Endothelial cell of umbilical vein (primary cell): ENCODE measurements at regions not wholly inside any gene's neighbourhood (a gene's known extent, or its start where the extent isn't known, plus 50 kb on each side); places are given as distances from the start of the nearest gene placed in this dataset.

Experiments
- BruUV-seq: library from RNA; stranded (reverse); fragments of 400-500 nt; replicated peaks from 2 replicates; lab custom pipeline; 2021; lab: Mats Ljungman, UMichigan
- CTCF ChIA-PET: fragments of 300-600, 350-600 bp; sonication (Branson Sonifier 250); formaldehyde crosslinking; loops from one replicate; lab custom pipeline; 2021; ENCODE audit warnings: antibody characterized with exemption, inconsistent platforms; lab: Charles Lee
- POLR2A ChIA-PET: fragments of 300-600, 350-600 bp; sonication (Branson Sonifier 250); formaldehyde crosslinking; loops from one replicate; lab custom pipeline; 2021; ENCODE audit warnings: antibody characterized with exemption, inconsistent platforms; lab: Charles Lee
- DNase-seq: peaks from one replicate; pipeline ENCODE4 v3.0.0-alpha.2; 2011; ENCODE audit warnings: low read depth, low spot score
- FAIRE-seq: peaks from 2 replicates; lab custom pipeline; 2011; peaks lifted over from hg19 to GRCh38; lab: Jason Lieb, UNC
- H2AFZ ChIP-seq: 2 replicates; pipeline ENCODE4 v1.6.0; 2012; ENCODE audit warnings: low read depth, low read length, control low read depth, inconsistent platforms
- H3K27ac ChIP-seq: 2 replicates; pipeline ENCODE4 v1.5.1; 2011; ENCODE audit warnings: low read depth, mild to moderate bottlenecking, control low read depth, low read length, moderate library complexity; ENCODE audit not compliant: insufficient read depth
- H3K27me3 ChIP-seq, 2 experiments: 2 replicates each; pipeline versions ENCODE4 v1.6.0 to v1.6.1; 2011; ENCODE audit warnings: low read length in 2 of 2, mixed read lengths in 1 of 2; ENCODE audit not compliant: control insufficient read depth in 2 of 2, insufficient read depth in 2 of 2
- H3K36me3 ChIP-seq, 2 experiments: 2 replicates in 1 of 2; 3 replicates in 1 of 2; pipeline ENCODE4 v1.5.1; 2011; ENCODE audit warnings: low read length in 2 of 2, mild to moderate bottlenecking in 1 of 2, moderate library complexity in 1 of 2; ENCODE audit not compliant: control insufficient read depth in 2 of 2, insufficient read depth in 2 of 2; ENCODE audit errors: extremely low read depth in 1 of 2
- H3K4me1 ChIP-seq: 3 replicates; pipeline ENCODE4 v1.5.1; 2011; ENCODE audit warnings: mild to moderate bottlenecking, low read length; ENCODE audit not compliant: control insufficient read depth, insufficient read depth; ENCODE audit errors: extremely low read depth
- H3K4me2 ChIP-seq: 2 replicates; pipeline ENCODE4 v1.6.1; 2011; ENCODE audit warnings: low read length, control low read depth, mixed read lengths; ENCODE audit not compliant: insufficient read depth
- H3K4me3 ChIP-seq, 3 experiments: fragments of 200-600 bp in 1 of 3; sonication (generic), shearing (Covaris generic) in 1 of 3; replicated peaks in 1 of 3; 2 replicates each; pipeline ENCODE4 v1.5.1; 2011 to 2016; ENCODE audit warnings: control low read depth in 3 of 3, low read length in 3 of 3, mild to moderate bottlenecking in 2 of 3, inconsistent platforms in 1 of 3, low read depth in 1 of 3, moderate library complexity in 1 of 3; ENCODE audit not compliant: insufficient read depth in 1 of 3
- H3K79me2 ChIP-seq: 2 replicates; pipeline ENCODE4 v1.6.0; 2012; ENCODE audit warnings: low read length, inconsistent platforms; ENCODE audit not compliant: control insufficient read depth, insufficient read depth
- H3K9ac ChIP-seq: replicated peaks from 2 replicates; pipeline ENCODE3; 2011; ENCODE audit warnings: low read length, control low read depth; ENCODE audit not compliant: insufficient read depth; ENCODE audit errors: extremely low read depth
- H3K9me1 ChIP-seq: replicated peaks from 3 replicates; pipeline ENCODE4 v1.6.0; 2011; ENCODE audit warnings: mild to moderate bottlenecking, low read length; ENCODE audit not compliant: control insufficient read depth, insufficient read depth; ENCODE audit errors: extremely low read depth
- H3K9me3 ChIP-seq: replicated peaks from 2 replicates; pipeline ENCODE4 v1.5.1; 2012; ENCODE audit warnings: low read length, inconsistent platforms; ENCODE audit not compliant: control insufficient read depth, insufficient read depth
- H4K20me1 ChIP-seq: replicated peaks from 2 replicates; pipeline ENCODE3; 2011; ENCODE audit warnings: mild to moderate bottlenecking, low read length; ENCODE audit not compliant: control insufficient read depth, insufficient read depth; ENCODE audit errors: extremely low read depth
- EZH2 ChIP-seq: IDR thresholded peaks from 2 replicates; pipeline ENCODE4 v1.6.1; 2012; ENCODE audit warnings: borderline replicate concordance, low read depth, mild to moderate bottlenecking, moderate library complexity, low read length, inconsistent platforms; ENCODE audit not compliant: severe bottlenecking
- FOS ChIP-seq: IDR thresholded peaks from 2 replicates; pipeline ENCODE4 v1.6.1; 2011; ENCODE audit warnings: mild to moderate bottlenecking, low read length, moderate library complexity, borderline replicate concordance; ENCODE audit not compliant: insufficient read depth
- MYC ChIP-seq: IDR thresholded peaks from one replicate; pipeline ENCODE4 v1.6.1; 2011; ENCODE audit warnings: mild to moderate bottlenecking, low read depth, low read length
- POLR2A ChIP-seq: IDR thresholded peaks from 2 replicates; pipeline ENCODE4 v1.6.1; 2012; ENCODE audit warnings: low read depth, mild to moderate bottlenecking, control low read depth, low read length
- POLR2AphosphoS5 ChIP-seq: IDR thresholded peaks from 2 replicates; pipeline ENCODE4 v1.6.1; 2012; ENCODE audit warnings: low read depth, mild to moderate bottlenecking, control low read depth, low read length, moderate library complexity; ENCODE audit not compliant: insufficient read depth
- dilution Hi-C: fragments of 300-500 bp; cut with MboI; formaldehyde crosslinking; loops from one replicate; pipeline ENCODE4 v1.15.0; 2019; ENCODE audit warnings: low sequenced_read_pairs; ENCODE audit not compliant: extremely low pct_ligation_motif_present
- intact Hi-C: fragments of 100-400 bp; cut with micrococcal nuclease; formaldehyde crosslinking; loops from one replicate; pipeline ENCODE4 v1.10.0; 2022
- TF ChIP-seq, protein P1 (sequence below), 2 donors: IDR thresholded peaks; 1 replicate in 1 of 2; 2 replicates in 1 of 2; pipeline ENCODE4 v1.5.1; 2011; ENCODE audit warnings: low read length in 2 of 2, mild to moderate bottlenecking in 2 of 2, moderate library complexity in 2 of 2, control low read depth in 1 of 2, inconsistent platforms in 1 of 2, low read depth in 1 of 2; ENCODE audit not compliant: insufficient read depth in 1 of 2; ENCODE audit errors: extremely low read depth in 1 of 2

DNA sequence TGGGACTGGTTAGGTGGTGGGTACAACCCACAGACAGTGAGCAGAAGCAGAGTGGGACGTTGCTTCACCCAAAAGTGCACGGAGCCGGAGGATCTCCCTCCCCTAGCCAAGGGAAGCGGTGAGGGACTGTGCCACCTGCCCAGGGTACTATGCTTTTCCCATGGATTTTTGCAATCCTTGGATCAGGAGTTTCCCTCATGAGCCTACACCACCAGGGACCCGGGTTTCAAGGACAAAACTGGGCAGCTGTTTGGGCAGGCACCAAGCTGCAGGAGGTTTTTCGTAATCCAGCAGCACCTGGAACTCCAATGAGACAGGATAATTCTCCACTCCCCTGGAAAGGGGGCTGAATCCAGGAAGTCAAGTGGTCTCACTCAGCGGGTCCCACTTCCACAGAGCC lies 209.1 kb upstream of the CXCL12 start:
- H3K4me2 ChIP-seq = no peak overlapping the region
- DNase-seq (no peak), FAIRE-seq (no peak)
- H3K9ac ChIP-seq = no peak overlapping the region
- H3K79me2 ChIP-seq = no peaks in the 10 kb centered on the region
- no peak overlapping the region for H2AFZ ChIP-seq
- H3K36me3 ChIP-seq = no peaks in the 10 kb centered on the region
- H3K27ac ChIP-seq = no peak overlapping the region
- no peaks in the 10 kb centered on the region for H4K20me1 ChIP-seq
- dilution Hi-C loops (no loop called here), intact Hi-C loops (no loop called here)
- TF ChIP-seq POLR2A (no peak), EZH2 (no peak), MYC (no peak), POLR2AphosphoS5 (no peak)
- POLR2A ChIA-PET = no interaction called here
- no peaks in the 10 kb centered on the region for H3K4me1 ChIP-seq
- no peaks in the 10 kb centered on the region for H3K9me3 ChIP-seq
- no peaks in the 10 kb centered on the region for H3K27me3 ChIP-seq
- CTCF ChIA-PET = no interaction called here
- H3K9me1 ChIP-seq = no peaks in the 10 kb centered on the region
- H3K4me3 ChIP-seq = no peak overlapping the region
- BruUV-seq = no TSS peak

DNA sequence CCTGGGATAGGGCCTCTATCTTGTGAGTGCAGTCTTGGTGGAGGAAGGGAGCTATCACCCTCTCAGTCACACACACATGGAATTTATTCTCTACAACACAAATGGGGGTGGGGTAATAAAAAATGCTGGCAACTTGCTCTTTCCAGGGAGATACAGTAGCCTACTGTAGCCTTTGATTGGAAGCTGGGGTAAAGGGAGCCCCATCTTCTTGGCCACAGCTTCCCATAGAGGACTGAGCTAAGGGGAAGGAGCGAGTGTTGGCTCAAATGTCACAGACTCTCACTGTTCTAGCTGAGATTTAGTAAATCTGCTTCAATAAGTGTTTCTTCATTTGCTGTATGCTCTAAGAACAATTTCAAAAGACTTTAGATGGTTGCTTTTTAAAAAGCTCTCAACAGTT lies 222.2 kb upstream of the CXCL12 start:
- dilution Hi-C loops (no loop called here), intact Hi-C loops (no loop called here)
- no TSS peak for BruUV-seq
- H3K36me3 ChIP-seq = no peaks in the 10 kb centered on the region
- DNase-seq (no peak), FAIRE-seq (no peak)
- H2AFZ ChIP-seq = no peak overlapping the region
- H3K79me2 ChIP-seq = no peaks in the 10 kb centered on the region
- no peak overlapping the region for H3K27ac ChIP-seq
- H3K4me2 ChIP-seq = no peak overlapping the region
- no peaks in the 10 kb centered on the region for H3K27me3 ChIP-seq
- TF ChIP-seq, protein P1, sequence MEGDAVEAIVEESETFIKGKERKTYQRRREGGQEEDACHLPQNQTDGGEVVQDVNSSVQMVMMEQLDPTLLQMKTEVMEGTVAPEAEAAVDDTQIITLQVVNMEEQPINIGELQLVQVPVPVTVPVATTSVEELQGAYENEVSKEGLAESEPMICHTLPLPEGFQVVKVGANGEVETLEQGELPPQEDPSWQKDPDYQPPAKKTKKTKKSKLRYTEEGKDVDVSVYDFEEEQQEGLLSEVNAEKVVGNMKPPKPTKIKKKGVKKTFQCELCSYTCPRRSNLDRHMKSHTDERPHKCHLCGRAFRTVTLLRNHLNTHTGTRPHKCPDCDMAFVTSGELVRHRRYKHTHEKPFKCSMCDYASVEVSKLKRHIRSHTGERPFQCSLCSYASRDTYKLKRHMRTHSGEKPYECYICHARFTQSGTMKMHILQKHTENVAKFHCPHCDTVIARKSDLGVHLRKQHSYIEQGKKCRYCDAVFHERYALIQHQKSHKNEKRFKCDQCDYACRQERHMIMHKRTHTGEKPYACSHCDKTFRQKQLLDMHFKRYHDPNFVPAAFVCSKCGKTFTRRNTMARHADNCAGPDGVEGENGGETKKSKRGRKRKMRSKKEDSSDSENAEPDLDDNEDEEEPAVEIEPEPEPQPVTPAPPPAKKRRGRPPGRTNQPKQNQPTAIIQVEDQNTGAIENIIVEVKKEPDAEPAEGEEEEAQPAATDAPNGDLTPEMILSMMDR (IDR thresholded peaks at IDR 0.05; ENCODE audit: extremely low read depth in 1 of 2, insufficient read depth in 1 of 2, low read depth in 1 of 2, low read length in 2 of 2) = no peak
- TF ChIP-seq FOS = no peak
- TF ChIP-seq POLR2A = no peak
- no peaks in the 10 kb centered on the region for H3K4me1 ChIP-seq
- ChIA-PET CTCF (no interaction called here), POLR2A (no interaction called here)
- H3K9ac ChIP-seq = no peak overlapping the region
- no peaks in the 10 kb centered on the region for H4K20me1 ChIP-seq
- H3K4me3 ChIP-seq = no peak overlapping the region
- H3K9me1 ChIP-seq = no peaks in the 10 kb centered on the region
- H3K9me3 ChIP-seq = no peaks in the 10 kb centered on the region
